ENCODE measurements at regions not wholly inside any gene's neighbourhood (a gene's known extent, or its start where the extent isn't known, plus 50 kb on each side); places are given as distances from the start of the nearest gene placed in this dataset.
"Not testable (repeated sequence)": the region's sequence is repeated elsewhere in the genome, so short reads cannot be mapped to it uniquely, and the experiment has no call there.

DNA sequence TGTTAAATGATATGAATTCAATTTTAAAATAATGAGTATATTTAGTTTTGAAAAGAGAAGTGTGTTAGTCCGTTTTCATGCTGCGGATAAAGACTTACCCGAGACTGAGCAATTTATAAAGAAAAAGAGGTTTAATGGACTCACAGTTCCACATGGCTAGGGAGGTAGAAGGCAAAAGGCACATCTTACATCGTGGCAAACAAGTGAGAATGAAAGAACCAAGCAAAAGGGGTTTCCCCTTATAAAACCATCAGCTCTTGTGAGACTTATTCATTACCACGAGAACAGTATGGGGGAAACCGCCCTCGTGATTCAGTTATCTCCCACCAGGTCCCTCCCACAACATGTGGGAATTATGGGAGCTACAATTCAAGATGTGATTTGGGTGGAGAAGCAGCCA is 51.8 kb upstream of the OSMR start:
- H3K9me3 Mint-ChIP-seq; H3K4me3 Mint-ChIP-seq; H3K27ac Mint-ChIP-seq; DNase-seq; H3K4me1 Mint-ChIP-seq; intact Hi-C loops (cut with micrococcal nuclease); H3K27me3 Mint-ChIP-seq; H3K36me3 Mint-ChIP-seq (ENCODE audit: low read depth): not testable (repeated sequence)

DNA sequence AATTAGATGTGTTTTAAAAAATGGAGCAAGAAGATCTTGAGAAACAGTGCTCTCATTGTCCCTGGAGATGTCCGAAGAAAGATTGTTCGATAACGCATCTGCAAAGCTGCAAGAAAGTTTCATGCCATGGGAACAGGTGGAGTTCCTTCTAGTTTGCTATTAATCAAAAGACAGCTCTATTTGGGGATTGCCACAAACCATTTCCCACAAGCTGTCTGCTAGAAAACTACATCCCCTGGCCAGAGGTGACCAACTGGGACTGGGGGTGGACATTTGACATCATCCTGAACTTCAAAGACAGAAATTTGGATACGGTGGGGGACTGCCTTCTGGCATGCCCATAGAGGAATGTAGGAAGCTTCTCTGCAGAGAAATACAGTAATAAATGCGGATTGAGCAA is 50.8 kb upstream of the OSMR start:
- no peak for DNase-seq
- H3K4me1 Mint-ChIP-seq, result no peaks in the 10 kb centered on the region
- H3K27ac Mint-ChIP-seq, result no peak overlapping the region
- intact Hi-C loops (cut with micrococcal nuclease), result no loop called here
- H3K36me3 Mint-ChIP-seq (ENCODE audit: low read depth), result no peaks in the 10 kb centered on the region
- H3K4me3 Mint-ChIP-seq, result no peak overlapping the region
- peaks cover 5% of the 10 kb centered on the region for H3K27me3 Mint-ChIP-seq
- no peaks in the 10 kb centered on the region for H3K9me3 Mint-ChIP-seq

DNA sequence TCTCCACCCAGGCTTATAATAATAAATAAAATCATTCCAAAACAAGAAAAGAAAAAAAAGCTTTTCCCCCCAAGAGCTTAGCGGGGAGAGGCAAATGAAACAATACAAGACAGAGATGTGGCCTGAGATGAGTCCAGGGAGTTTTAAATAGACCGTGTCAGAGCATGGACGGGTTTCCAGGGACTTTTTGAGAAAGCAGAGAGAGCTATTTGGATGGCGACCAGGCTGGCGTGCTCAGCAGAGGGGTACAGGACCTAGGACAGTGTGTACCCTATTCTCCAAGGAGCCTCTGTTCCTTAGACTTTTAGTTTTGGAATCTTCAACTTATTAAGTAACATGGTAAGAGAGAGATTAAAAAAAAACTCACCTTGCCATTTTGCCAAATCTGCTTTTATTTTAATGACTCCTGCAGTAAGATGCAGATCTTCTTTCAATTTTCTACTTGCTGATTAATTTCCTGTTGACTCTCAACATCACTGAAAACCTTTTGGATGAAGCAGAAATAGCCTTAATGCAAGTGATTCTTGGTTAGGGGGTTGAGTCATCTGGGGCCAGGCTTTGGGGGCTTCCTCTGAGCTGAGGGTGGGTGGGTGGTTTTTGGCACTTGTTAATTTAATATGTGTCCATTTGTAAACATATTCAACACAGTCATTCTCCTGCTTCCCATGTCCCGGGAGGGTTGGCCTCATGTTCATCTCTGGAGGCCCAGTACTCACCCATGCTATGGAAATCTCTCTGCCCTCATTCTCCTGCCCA is 49.6 kb upstream of the OSMR start:
- intact Hi-C loops (cut with micrococcal nuclease), result no loop called here
- Mint-ChIP-seq H3K4me1 (no peaks in the 10 kb centered on the region), H3K27me3 (peaks cover 2% of the 10 kb centered on the region)

More for the DNA sequence above, 49.6 kb upstream of the OSMR start:
- no peaks in the 10 kb centered on the region for H3K9me3 Mint-ChIP-seq
- no peak overlapping the region for H3K4me3 Mint-ChIP-seq
- no peak overlapping the region for H3K27ac Mint-ChIP-seq
- no peak for DNase-seq
- H3K36me3 Mint-ChIP-seq (ENCODE audit: low read depth), result no peaks in the 10 kb centered on the region

Measured in activated CD4-positive, alpha-beta T cell treated with anti-CD3 and anti-CD28 coated beads, Interleukin-2, amount 10 ng/mL, durations not matched to agents 24 days and 14 days (primary cell).